ENCODE measurements at regions not wholly inside any gene's neighbourhood (a gene's known extent, or its start where the extent isn't known, plus 50 kb on each side); places are given as distances from the start of the nearest gene placed in this dataset.

- H3K4me3 ChIP-seq, result no peak overlapping the region
These were observed 64.2 kb upstream of the MBL2 start for GRCh38 chr10:52836816-52837215.

More at GRCh38 chr10:52836816-52837215, 64.2 kb upstream of the MBL2 start:
- Histone ChIP-seq H3K27me3 (no peaks in the 10 kb centered on the region), H3K9me3 (peaks cover 0 to 23% (median 12%) of the 10 kb centered on the region in 12 donors), H3K4me1 (no peaks in the 10 kb centered on the region), H3K36me3 (no peaks in the 10 kb centered on the region), H3K27ac (no peak overlapping the region)
- ATAC-seq, result no peak
- WGBS, 4 donors, result 81 to 89% (median 82%) methylated on average over 2 of the region's 2 CpGs
- no peak for TF ChIP-seq POLR2A (IDR thresholded peaks at IDR 0.05)
- no peak for TF ChIP-seq CTCF (IDR thresholded peaks at IDR 0.05)
- DNase-seq, result no peak
- intact Hi-C loops (cut with DNase I), result no loop called here

All from heart left ventricle (tissue), 16 donors.